GM13977 (cell line): ENCODE measurements at regions not wholly inside any gene's neighbourhood (a gene's known extent, or its start where the extent isn't known, plus 50 kb on each side); places are given as distances from the start of the nearest gene placed in this dataset.

Experiments used
- DNase-seq: peaks from one replicate; pipeline ENCODE4 v3.0.0; 2012; ENCODE audit warnings: low spot score
- CTCF ChIP-seq: IDR thresholded peaks from 2 replicates; pipeline ENCODE4 v1.5.1; 2012; ENCODE audit warnings: mild to moderate bottlenecking, control low read depth; ENCODE audit not compliant: insufficient read depth; ENCODE audit errors: extremely low read depth, missing control alignments
- in situ Hi-C: fragments of 300-500 bp; cut with MboI; formaldehyde crosslinking; loops from one replicate; pipeline ENCODE4 v1.12.0; 2022; ENCODE audit warnings: low sequenced_read_pairs, low pct_unique_long_range_greater_than_20kb, mixed read lengths, inconsistent platforms; ENCODE audit not compliant: unreplicated experiment

DNA sequence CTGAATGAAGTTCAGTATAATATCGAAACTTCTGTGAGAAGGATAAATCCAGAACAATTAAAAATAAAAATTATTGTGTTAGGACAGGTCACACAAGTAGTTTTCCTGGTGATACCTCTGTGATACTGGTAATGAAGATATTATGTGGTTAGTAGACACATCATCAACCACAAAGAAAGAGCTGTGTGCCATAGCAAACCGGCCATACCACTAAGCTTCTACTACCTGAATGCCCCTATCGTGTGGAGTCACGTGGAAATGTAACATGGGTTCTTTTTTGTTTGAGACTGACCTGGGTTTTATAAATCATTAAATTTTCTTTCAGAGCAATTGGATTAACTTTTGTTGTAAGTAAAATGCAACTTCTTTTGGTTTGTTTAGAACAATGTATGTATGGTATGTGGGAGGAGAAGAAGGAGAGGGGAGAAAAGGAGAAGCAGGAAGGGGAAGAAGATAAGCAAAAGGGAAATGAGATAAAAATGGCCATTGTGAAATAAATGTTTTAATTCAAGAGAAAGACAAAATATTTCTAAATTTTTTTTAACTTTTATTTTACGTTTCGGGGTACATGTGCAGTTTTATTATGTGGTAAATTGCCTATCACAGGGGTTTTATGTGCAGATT, 58.2 kb upstream of the LRRC8B start:
- in situ Hi-C loops, result loop anchor here (25.0 kb wide), 1 partner anchor 379 kb away; no protein-coding TSS in a partner anchor
- no peak for DNase-seq

DNA sequence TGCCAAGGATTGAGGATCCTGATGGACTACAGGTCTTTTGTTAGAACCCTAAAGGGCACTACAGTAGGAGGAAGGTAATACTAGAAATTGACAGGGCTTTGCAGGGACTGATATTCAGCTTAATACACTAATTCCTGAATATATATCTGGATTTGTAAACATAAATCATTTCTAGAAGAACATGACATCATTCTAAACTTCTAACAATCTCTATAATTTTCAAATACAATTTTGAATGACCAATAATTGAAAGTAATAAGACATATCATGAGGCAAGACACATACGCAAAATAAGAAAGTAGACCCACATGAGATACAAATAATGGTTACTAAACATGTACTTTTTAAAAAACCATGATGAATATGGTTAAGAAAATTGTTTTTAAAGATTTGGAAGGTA, 52.4 kb upstream of the LRRC8B start:
- in situ Hi-C loops, result loop anchor here (25.0 kb wide), 1 partner anchor 385 kb away; no protein-coding TSS in a partner anchor

More for the DNA sequence above, 58.2 kb upstream of the LRRC8B start:
- no peak for TF ChIP-seq CTCF

DNA sequence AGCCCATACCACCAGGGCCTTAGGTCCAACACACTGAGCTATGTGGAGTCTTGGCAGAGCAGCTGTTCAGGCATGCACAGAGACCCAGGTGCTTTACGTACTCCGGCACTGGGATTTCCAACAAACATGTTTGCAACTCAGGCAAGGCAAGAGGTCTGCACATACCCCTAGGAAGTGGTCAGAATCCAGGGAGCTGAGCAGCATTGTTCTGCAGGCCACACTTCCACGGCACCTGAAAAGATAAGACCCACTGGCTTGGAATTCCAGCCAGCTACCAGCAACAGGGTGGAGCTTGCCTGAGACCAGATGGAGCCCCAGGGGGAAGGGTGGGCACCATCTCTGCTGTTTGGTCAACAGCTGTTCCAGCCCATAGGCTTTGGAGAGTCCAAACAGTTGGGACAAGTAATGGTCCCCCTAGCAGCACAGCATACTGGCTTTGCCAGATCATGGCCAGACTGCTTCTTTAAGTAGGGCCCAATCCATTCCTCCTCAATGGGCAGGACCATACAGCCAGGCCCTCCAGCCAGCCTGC, 51.7 kb upstream of the LRRC8B start:
- no peak for DNase-seq
- in situ Hi-C loops, result loop anchor here (25.0 kb wide), 1 partner anchor 386 kb away; no protein-coding TSS in a partner anchor
- no peak for TF ChIP-seq CTCF

More for the DNA sequence above, 52.4 kb upstream of the LRRC8B start:
- no peak for TF ChIP-seq CTCF
- no peak for DNase-seq
